WTC11 (cell line): ENCODE measurements at regions not wholly inside any gene's neighbourhood (a gene's known extent, or its start where the extent isn't known, plus 50 kb on each side); places are given as distances from the start of the nearest gene placed in this dataset.

Experiments
- ATF3 ChIP-seq: sonication (generic); formaldehyde crosslinking; conservative IDR thresholded peaks from 2 replicates; pipeline ENCODE4 v1.8.1; 2022; ENCODE audit warnings: mild to moderate bottlenecking, missing genetic modification reagents
- CREM ChIP-seq: sonication (generic); formaldehyde crosslinking; IDR thresholded peaks from 2 replicates; pipeline ENCODE4 v1.8.1; 2022; ENCODE audit warnings: mild to moderate bottlenecking, missing genetic modification reagents, moderate library complexity
- CTCF ChIP-seq: fragments of 200-600 bp; IDR thresholded peaks from 2 replicates; pipeline ENCODE4 v1.8.0; 2022; ENCODE audit warnings: antibody characterized with exemption
- FOXJ3 ChIP-seq: sonication (generic); formaldehyde crosslinking; IDR thresholded peaks from 2 replicates; pipeline ENCODE4 v1.9.0; 2021; ENCODE audit warnings: missing genetic modification reagents, mild to moderate bottlenecking, borderline replicate concordance
- IRF1 ChIP-seq: sonication (generic); formaldehyde crosslinking; IDR thresholded peaks from 2 replicates; pipeline ENCODE4 v1.8.0; 2023; ENCODE audit warnings: missing genetic modification reagents
- MLX ChIP-seq: sonication (generic); formaldehyde crosslinking; IDR thresholded peaks from 2 replicates; pipeline ENCODE4 v1.8.1; 2023; ENCODE audit warnings: mild to moderate bottlenecking, missing genetic modification reagents, moderate library complexity
- MXD4 ChIP-seq: fragments of 250-450 bp; sonication (Bioruptor Pico); IDR thresholded peaks from 2 replicates; pipeline ENCODE4 v1.8.0; 2021; ENCODE audit warnings: mild to moderate bottlenecking, moderate library complexity, borderline replicate concordance
- NFYB ChIP-seq: sonication (generic); formaldehyde crosslinking; conservative IDR thresholded peaks from 2 replicates; pipeline ENCODE4 v1.8.0; 2022; ENCODE audit warnings: low read depth, missing genetic modification reagents
- SP1 ChIP-seq: sonication (generic); formaldehyde crosslinking; conservative IDR thresholded peaks from 2 replicates; pipeline ENCODE4 v1.8.1; 2022; ENCODE audit warnings: missing genetic modification reagents
- TP53 ChIP-seq: sonication (generic); formaldehyde crosslinking; IDR thresholded peaks from 2 replicates; pipeline ENCODE4 v1.8.1; 2023; ENCODE audit warnings: mild to moderate bottlenecking, missing genetic modification reagents

GRCh38 chr2:145615626-145616025 lies 1095.7 kb upstream of the ZEB2 start:
- no peak for TF ChIP-seq CTCF
- no peak for TF ChIP-seq CREM (CRISPR knock-in tag)
- TF ChIP-seq MLX: no peak
- no peak for TF ChIP-seq TP53 (CRISPR knock-in tag)
- no peak for TF ChIP-seq FOXJ3
- TF ChIP-seq MXD4 (CRISPR knock-in tag): no peak
- TF ChIP-seq NFYB (CRISPR knock-in tag): no peak
- TF ChIP-seq ATF3: no peak
- TF ChIP-seq IRF1 (CRISPR knock-in tag): no peak
- no peak for TF ChIP-seq SP1 (CRISPR knock-in tag)
